ENCODE measurements at regions not wholly inside any gene's neighbourhood (a gene's known extent, or its start where the extent isn't known, plus 50 kb on each side); places are given as distances from the start of the nearest gene placed in this dataset.

GRCh38 chr12:92543840-92544239 lies 158.9 kb upstream of the PLEKHG7 start:
- TF ChIP-seq EZH2 (IDR thresholded peaks at IDR 0.05) (no peak), CTCF (IDR thresholded peaks at IDR 0.05) (no peak)

Measured in neural progenitor cell (in vitro differentiated cells).